ENCODE measurements at regions not wholly inside any gene's neighbourhood (a gene's known extent, or its start where the extent isn't known, plus 50 kb on each side); places are given as distances from the start of the nearest gene placed in this dataset.
"Not testable (repeated sequence)": the region's sequence is repeated elsewhere in the genome, so short reads cannot be mapped to it uniquely, and the experiment has no call there.

DNA sequence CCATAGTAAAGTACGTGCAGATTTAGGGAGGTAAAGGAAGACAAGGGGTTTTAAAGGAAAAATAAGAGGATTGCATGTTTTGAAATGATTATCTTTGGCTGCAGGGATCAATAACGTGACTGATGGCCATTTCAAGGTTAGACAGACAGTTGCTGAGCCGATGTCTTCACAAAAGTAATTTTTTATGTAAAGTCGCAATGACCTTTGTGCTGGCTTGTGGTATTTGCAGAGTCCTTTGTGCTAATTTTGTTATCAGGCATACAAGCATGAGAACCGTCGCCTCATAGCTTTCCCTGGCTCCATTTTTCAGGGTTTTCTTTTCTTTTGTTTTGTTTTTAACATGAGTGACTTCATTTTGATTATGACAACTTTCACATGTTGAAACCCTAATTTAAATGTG lies 605.7 kb upstream of the GJE1 start:
- no peak for DNase-seq (ENCODE audit: low read depth in 4 of 4, low spot score in 3 of 4)

DNA sequence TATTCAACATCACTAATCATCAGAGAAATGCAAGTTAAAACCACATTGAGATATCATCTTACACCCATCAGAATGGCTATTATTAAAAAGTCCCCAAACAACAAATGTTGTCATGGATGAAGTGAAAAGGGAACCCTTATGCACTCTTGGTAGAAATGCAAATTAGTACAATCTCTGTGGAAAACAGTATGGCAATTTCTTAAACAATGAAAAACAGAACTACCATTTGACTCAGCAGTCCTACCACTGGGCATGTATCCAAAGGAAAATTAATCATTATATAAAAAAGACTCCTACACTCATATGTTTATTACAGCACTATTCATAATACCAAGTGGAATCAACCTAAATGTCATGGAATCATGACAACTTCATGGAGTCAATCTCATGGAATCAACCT lies 611.3 kb upstream of the GJE1 start:
- no peak for DNase-seq (ENCODE audit: low read depth in 4 of 4, low spot score in 3 of 4)

DNA sequence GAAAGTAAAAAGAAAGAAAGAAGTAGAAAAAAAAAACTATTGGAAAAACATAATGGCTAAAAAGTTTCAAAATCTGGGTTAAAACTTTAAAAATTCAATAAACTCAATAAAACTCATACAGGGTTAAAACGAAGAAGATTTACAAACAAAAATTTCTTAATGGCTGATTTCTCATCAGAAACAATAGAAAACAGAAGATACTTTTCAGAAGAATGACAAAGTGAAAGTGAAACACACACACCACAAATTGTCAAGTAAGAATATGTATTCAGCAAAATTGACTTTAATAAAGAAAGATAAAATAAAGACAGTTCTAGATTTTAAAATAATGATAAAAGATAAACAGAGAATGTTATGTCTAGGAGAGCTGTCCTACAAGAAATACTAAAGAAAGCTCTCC lies 618.9 kb upstream of the GJE1 start:
- no peak for DNase-seq (ENCODE audit: low read depth in 4 of 4, low spot score in 3 of 4)

DNA sequence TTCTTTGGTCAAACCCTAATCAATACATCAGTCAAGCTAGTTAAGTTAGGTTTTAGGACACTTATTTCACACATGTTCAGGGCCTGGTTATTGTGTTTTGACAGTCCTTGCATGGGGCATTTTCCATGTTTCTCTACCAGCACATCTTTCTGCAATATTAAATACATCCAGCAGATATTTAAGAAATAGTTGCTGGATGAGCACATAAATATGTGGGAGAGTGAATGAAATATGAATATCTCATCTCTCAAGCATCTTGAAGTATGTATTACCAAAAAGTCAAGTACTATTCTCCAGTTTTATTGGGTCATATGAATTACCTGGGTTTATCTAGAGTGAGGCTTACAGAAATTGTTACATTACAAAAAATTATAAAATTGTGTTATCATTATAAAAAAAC lies 621.9 kb upstream of the GJE1 start:
- no peak for DNase-seq (ENCODE audit: low read depth in 4 of 4, low spot score in 3 of 4)

DNA sequence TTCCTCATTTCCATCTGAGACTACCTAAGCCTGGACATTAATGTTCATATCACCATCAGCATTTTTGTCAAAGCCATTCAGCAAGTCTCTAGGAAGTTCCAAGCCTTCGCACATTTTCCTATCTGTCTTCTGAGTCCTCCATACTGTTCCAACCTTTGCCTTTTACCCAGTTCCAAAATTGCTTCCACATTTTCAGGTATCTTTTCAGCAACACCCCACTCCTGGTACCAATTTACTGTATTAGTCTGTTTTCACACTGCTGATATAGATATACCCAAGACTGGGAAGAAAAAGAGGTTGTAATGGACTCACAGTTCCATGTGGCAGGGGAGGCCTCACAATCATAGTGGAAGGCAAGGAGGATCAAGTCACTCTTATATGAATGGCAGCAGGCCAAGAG lies 626.7 kb upstream of the GJE1 start:
- DNase-seq (ENCODE audit: low read depth in 4 of 4, low spot score in 3 of 4): not testable (repeated sequence)

DNA sequence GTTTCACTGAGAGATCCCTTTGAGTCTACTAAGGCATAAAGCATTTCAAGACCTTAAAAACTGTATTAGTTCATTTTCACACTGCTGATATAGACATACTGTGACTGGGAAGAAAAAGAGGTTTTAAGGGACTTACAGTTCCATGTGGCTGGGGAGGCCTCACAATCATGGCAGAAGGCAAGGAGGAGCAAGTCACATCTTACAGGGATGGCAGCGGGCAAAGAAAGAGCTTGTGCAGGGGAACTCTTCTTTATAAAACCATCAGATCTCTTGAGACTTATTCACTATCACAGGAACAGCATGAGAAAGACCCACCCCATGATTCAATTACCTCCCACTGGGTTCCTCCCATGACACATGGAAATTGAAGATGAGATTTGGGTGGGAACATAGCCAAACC lies 628.4 kb upstream of the GJE1 start:
- DNase-seq (ENCODE audit: low read depth in 4 of 4, low spot score in 3 of 4): not testable (repeated sequence)

DNA sequence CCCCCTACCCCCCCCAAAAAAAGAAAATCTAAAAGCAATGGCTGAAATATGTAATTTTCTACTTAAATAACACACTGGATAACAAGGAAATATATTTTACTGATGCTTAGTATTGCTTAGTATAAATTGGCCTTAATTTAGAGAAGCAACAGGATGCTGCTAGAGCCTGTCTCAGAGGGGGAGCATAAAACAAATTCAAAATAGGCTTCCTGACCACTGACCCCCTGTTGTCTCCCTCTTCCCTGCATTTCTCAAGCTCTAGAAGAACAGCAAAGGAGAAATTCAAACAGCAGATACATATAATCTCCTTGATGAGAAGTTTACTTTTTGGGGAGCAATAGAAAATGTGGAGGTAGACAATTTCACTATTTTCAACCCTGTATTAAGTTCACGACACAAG lies 631.1 kb upstream of the GJE1 start:
- DNase-seq (ENCODE audit: low read depth in 4 of 4, low spot score in 3 of 4): no peak

DNA sequence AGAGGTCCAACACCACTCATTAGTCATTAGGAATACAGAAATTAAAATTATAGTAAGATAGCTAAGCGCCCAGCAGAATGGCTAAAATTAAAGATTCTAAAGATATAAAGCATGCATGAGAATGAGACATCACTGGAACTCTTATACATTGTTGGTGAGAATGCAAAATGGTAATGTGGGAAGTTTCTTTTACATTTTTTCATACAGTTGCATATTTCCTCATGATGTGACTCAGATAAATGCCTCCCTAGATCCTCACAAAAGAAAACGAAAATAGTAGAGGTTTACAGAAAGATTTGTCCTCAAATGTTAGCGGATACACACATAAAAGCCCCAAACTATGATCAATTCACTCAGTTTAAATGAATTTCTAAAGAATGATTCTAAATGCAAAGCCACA lies 633.7 kb upstream of the GJE1 start:
- DNase-seq (ENCODE audit: low read depth in 4 of 4, low spot score in 3 of 4): no peak

DNA sequence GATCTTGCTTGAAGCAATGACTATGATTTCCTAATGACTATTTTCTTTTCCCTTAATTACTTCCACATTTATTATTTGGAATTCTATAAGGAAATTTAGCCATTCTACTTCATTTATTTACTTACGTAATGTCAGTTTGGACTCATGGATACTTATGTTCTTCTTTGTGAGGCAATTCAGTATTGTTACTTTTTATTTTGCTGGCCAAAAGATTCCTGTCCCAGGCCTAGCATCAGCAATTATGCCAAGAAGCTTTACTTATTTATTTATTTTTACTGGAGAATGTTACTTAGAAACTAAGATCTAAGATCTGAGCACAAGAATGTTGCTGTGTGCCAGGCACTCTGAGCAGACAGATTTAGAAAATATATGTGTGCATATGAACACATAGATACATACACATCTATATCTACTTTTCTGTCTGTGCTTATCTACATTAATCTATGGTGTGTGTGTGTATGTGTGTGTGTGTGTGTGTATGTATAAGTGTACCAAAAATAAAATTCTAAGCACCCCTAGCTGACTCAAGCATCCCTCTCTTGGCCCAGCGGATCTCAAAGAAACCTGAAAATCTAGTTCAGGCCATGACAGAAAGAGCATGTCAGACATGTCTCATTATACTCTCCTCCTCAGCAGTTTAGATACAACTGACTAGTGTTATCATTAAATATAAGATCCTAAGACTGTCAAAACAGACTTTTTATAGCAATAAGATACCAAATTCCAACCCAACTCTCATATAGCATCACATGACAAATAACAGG lies 640.0 kb upstream of the GJE1 start:
- no peak for DNase-seq (ENCODE audit: low read depth in 4 of 4, low spot score in 3 of 4)

DNA sequence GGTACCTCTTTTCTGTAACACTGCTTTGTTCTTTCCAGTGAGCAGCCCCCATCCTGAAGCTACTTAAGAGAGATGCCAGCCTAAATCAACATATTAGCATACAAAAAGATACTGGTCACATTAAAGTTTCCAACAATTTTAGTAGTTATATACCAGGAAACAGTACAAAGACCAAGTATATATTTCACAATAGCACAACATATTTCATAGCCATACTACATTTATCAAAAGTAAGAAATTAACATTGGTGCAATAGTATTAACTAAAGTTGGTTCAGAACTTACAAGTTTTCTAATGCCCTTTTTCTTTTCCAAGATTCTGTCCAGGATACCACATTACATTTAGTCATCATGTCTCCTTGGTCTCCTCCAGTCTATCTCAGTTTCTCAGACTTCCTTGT lies 641.0 kb upstream of the GJE1 start:
- DNase-seq (ENCODE audit: low read depth in 4 of 4, low spot score in 3 of 4): no peak

DNA sequence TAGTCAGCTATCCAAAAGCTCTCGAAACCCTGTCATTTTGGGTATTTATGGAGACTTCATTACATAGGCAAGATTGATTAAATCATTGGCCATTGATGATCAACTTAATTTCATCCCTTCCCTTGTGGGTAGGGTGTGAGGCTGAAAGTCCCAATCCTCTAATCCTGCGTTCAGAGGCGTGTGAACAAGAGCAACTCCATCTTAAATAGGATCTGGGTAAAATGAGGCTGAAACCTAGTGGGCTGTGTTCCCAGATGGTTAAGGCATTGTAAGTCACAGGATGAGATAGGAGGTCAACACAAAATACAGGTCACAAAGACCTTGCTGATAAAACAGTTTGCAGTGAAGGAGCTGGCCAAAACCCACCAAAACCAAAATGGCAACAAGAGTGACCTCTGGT lies 641.7 kb upstream of the GJE1 start:
- no peak for DNase-seq (ENCODE audit: low read depth in 4 of 4, low spot score in 3 of 4)

DNA sequence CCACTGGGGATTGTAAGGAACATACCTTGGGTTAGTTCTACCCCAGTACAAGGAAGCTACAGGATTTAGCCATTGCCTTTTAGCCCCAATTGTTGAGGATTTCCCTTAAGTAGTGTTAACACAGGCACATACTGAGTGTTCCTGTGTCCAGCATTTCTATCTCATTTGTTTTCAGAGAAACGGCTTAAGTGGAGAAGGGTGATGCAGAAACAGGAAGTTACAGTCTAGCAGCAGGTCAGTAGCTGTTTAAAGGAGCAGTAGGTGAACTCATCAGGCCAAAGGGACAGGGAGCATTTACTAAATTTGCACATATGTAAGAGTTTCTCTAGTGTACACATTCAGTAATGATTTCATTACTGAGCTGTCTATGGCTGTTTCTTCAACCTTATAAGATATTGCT lies 644.2 kb upstream of the GJE1 start:
- DNase-seq (ENCODE audit: low read depth in 4 of 4, low spot score in 3 of 4): no peak

DNA sequence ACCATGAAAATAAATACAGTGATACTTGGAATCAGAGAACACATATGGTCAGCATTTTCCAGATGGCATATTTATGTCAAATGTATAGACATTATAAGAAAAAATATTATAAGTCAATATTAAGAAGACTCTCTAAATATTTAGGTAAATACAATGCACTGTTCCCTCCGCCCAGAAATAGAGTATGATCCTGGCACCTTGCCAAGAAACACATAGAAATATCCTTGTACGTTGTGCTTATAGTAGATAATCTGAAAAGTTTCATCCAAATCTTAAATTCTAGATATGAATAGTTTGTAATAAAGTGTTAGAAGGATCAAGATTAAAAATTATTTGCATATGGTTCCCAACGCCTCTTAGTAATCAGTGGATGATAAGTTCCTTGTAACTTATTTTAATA lies 645.8 kb upstream of the GJE1 start:
- DNase-seq (ENCODE audit: low read depth in 4 of 4, low spot score in 3 of 4): no peak

DNA sequence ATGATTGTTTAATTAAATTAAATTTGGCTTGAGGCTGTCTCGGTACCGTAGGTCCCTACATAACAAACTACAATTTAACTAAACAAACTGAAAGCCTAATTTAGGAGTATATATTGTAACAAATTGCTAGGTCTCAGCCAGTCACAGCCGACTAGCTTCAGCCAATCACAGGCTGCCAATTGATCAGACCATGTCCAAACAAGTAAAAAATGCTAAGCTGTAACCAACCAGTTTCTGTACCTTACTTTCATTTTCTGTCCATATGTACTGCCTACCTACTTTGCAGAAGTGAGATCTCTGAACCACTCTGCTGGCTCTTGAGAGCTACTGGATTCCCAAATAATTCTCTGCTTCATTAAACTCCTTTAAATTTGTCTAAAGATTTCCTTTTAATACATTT lies 648.0 kb upstream of the GJE1 start:
- DNase-seq (ENCODE audit: low read depth in 4 of 4, low spot score in 3 of 4): no peak

DNA sequence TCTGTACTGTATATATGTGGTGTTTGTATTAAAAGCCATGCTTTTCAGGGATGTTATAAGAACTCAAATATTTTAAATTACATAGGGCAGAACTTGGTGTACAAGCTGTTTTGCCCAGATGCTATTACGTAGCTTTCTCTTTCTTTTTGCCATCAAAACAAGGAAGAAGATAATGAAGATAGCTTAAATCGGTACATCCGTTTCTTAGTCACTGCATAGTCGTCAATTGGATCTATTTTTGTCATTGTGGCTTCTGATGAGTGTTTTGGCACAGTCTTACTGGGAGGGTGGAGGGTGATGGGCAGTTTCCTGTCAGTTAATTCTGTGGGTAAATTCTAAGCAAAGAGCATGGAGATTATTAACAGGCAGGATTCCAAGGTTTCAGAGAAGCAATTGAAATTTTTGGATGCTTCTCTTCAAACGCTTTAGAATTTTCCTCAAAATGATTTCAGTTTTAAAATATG lies 649.1 kb upstream of the GJE1 start:
- DNase-seq (ENCODE audit: low read depth in 4 of 4, low spot score in 3 of 4): peak in 1 of 4 donors; percentile 2

DNA sequence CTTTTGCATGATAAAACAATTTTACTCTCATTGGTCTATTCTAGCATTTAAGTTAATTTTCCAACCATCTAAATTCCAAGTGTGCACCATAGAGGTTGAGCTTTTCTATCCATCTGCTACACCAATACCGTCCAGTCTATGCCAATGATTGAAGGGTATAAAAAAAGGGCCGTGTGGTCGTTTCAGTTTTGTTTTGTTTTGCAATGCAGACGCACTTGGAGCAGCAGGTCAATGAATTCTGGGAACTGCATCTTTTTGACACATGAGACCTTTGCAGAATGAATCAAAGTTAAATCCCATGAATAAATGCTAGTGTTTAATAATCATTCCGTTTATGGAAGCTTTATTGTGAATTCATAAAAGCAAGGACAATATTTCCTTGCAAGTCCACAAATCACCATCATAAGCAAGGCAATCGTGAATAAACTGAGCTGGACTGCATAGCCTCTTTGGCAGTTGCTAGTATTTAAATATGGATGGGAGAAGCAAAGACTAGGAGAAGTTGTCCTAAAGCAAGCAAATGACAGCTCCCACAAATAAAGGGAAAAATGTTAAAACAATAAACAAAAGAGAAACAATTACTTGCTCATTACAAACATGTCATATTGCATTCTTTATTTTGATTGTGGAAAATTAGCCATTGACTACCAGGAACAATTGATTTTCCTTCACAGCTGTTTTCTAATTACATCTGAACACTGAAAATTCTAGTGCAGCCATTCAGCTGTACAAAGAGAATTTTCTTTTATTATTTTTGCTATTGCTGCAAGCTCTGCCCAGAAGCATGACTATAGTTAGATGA lies 649.7 kb upstream of the GJE1 start:
- no peak for DNase-seq (ENCODE audit: low read depth in 4 of 4, low spot score in 3 of 4)

DNA sequence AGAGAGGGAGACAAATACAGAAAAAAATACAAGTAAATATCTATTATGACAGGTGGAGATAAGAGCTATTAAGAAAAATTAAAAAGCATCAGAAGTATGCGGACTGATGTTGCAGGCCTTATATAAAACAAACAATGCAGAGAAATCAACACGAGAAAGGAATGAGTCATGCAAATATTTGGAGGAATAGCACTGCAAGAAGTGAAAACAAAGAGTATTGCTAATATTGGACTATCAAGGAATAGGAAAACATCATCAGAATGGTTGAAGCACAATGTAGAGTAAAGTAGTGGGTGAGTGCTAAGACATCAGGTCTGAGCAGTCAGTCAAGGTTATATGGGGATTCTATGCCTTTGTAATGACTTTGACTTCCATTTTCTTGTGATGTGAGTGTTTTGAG lies 657.5 kb upstream of the GJE1 start:
- DNase-seq (ENCODE audit: low read depth in 4 of 4, low spot score in 3 of 4): no peak

DNA sequence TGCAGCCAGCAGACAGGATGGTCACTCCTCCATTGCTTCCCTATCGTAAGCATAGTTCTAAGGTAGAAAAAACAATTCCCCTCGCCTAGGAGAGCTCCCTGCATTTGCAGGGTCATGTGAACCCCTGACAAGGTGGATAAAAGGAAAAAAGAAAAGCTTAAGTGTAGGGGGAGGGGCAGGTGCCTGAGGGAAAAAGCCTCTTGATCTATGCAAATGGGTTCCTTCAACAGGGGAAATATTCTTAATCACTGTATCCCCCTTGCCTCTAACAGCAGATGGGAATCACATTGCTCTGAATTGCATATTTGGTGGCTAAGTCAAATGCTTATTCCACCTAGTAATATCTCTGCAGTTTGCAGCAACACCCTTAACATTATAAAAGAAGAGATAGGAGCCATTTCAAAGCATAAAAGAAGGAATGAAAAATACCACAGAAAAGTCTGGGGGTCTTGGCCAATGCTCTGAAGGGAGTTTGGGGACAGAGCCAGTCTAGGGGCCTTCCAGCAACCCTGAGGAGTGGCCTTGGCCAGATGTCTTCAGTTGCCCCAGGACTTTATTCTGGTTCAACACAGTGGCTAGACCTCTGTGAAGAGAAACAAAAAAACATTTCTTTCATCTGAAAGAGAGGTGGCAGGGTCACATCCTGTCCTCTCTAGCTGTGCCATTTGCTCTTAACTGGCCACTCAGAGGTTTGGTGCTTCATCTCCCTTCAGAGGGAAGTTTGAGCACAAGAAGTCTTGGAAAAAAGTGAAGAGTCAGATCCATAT lies 660.4 kb upstream of the GJE1 start:
- DNase-seq (ENCODE audit: low read depth in 4 of 4, low spot score in 3 of 4): no peak

DNA sequence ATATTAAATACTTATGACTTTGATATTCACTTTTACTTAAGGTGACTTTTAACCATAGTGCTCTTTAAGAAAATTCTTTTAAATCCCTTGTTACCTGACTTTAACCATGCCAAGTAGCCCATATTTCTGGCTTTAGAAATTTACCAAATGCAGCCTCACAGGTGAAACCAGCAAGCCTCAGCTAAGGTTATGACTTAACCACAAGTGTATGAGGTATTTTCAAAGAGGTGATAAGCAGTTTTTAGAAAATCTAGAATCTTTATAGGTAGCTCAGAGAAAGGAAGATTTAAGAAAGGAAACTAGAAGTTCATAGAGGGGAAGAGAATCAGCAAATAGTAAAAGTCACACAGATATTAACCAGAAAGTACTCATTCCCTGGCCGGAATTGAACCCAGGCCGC lies 661.9 kb upstream of the GJE1 start:
- DNase-seq (ENCODE audit: low read depth in 4 of 4, low spot score in 3 of 4): no peak

DNA sequence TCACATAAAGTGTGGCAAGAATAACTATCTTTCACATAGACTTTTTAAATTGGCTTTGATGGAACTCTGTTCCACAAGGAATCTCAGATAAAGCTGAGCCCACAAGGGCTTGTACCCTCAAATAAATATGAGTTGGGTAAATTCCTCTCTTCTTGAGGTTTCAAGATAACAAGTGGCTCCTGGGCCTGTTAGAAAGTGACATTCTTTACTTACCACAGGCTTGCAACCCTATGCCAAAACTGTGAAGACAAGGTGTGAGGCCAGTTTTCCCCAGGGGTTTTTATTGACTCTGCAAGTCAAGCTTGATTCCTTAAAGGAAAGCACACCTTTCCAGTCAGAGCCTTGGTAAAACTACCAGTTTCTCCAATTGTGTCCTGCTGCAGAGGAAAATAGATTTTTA lies 664.8 kb upstream of the GJE1 start:
- no peak for DNase-seq (ENCODE audit: low read depth in 4 of 4, low spot score in 3 of 4)

DNA sequence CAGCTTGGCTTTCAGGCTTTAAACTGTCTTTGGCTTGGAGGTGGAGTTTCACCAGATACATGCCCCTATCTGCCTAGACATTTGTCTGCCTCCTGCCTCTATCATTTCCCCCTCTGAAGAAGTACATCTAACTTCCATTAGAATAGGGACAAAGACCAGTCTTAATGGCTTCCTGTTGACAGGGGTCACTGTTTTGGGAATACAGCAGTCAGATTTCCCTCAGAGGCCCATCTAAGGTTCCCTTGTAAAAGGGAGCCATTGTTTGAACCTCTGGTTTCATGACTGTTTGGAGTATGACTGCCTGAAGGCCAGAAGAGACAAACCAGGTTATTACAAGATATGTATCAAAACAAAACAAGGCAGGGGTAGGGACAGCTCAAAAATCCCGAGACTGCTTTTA lies 665.7 kb upstream of the GJE1 start:
- DNase-seq (ENCODE audit: low read depth in 4 of 4, low spot score in 3 of 4): no peak

DNA sequence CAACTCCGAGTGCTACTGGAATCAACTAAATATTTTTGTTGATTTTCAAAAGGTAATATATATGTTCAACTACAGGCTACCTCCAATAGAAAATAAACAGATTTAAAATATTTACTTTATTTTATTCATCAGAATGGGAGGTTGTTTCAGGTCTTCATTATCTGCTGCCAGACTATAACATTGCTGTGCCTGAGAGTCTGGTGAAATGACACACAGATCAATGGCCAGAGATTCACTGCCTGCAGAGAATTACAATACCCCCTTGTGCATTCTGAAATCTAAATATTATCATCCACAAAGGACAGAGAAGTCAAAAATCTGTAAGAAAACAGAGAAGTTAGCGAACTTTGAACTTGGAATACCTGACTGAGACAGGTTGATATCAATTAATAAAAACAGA lies 667.8 kb upstream of the GJE1 start:
- no peak for DNase-seq (ENCODE audit: low read depth in 4 of 4, low spot score in 3 of 4)
